Keratinocyte (primary cell): ENCODE measurements at regions not wholly inside any gene's neighbourhood (a gene's known extent, or its start where the extent isn't known, plus 50 kb on each side); places are given as distances from the start of the nearest gene placed in this dataset.

Experiments used
- DNase-seq: peaks from one replicate; pipeline ENCODE4 v3.0.0-alpha.2; 2011; ENCODE audit warnings: low read depth, missing footprints, low spot score
- FAIRE-seq: peaks from 2 replicates; lab custom pipeline; 2011; peaks lifted over from hg19 to GRCh38; lab: Jason Lieb, UNC
- H2AFZ ChIP-seq: 2 replicates; pipeline ENCODE4 v1.6.0; 2012; ENCODE audit warnings: low read length, control low read depth, inconsistent platforms; ENCODE audit not compliant: control insufficient read depth
- H3K27ac ChIP-seq: 2 replicates; pipeline ENCODE4 v1.5.1; 2011; ENCODE audit warnings: low read length; ENCODE audit not compliant: control insufficient read depth, insufficient read depth
- H3K27me3 ChIP-seq: 3 replicates; pipeline ENCODE4 v1.6.0; 2011; ENCODE audit warnings: low read length; ENCODE audit not compliant: control insufficient read depth, insufficient read depth; ENCODE audit errors: extremely low read depth
- H3K36me3 ChIP-seq, 2 experiments: 2 replicates in 1 of 2; 3 replicates in 1 of 2; pipeline ENCODE4 v1.5.1; 2011; ENCODE audit warnings: low read length in 2 of 2, mild to moderate bottlenecking in 1 of 2; ENCODE audit not compliant: control insufficient read depth in 2 of 2, insufficient read depth in 2 of 2; ENCODE audit errors: extremely low read depth in 1 of 2
- H3K4me1 ChIP-seq: 3 replicates; pipeline ENCODE4 v1.5.1; 2011; ENCODE audit warnings: low read length; ENCODE audit not compliant: control insufficient read depth, insufficient read depth; ENCODE audit errors: extremely low read depth
- H3K4me2 ChIP-seq: 3 replicates; pipeline ENCODE4 v1.6.0; 2011; ENCODE audit warnings: low read depth, low read length; ENCODE audit not compliant: control insufficient read depth, insufficient read depth; ENCODE audit errors: extremely low read depth
- H3K4me3 ChIP-seq, 3 experiments: fragments of 200-600 bp in 1 of 3; sonication (generic) in 1 of 3; 2 replicates in 2 of 3; 3 replicates in 1 of 3; pipeline ENCODE4 v1.5.1; 2011 to 2016; ENCODE audit warnings: low read length in 3 of 3, mild to moderate bottlenecking in 3 of 3, control low read depth in 2 of 3, inconsistent platforms in 1 of 3, low read depth in 1 of 3, mixed read lengths in 1 of 3, mixed run types in 1 of 3, moderate library complexity in 1 of 3; ENCODE audit not compliant: control insufficient read depth in 2 of 3, insufficient read depth in 2 of 3; ENCODE audit errors: extremely low read depth in 1 of 3
- H3K79me2 ChIP-seq: 2 replicates; pipeline ENCODE4 v1.6.0; 2012; ENCODE audit warnings: low read length; ENCODE audit not compliant: control insufficient read depth, insufficient read depth
- H3K9ac ChIP-seq: 3 replicates; pipeline ENCODE4 v1.6.0; 2011; ENCODE audit warnings: low read length; ENCODE audit not compliant: control insufficient read depth, insufficient read depth; ENCODE audit errors: extremely low read depth
- H3K9me1 ChIP-seq: 3 replicates; pipeline ENCODE4 v1.6.0; 2011; ENCODE audit warnings: low read length; ENCODE audit not compliant: control insufficient read depth, insufficient read depth; ENCODE audit errors: extremely low read depth
- H3K9me3 ChIP-seq: 2 replicates; pipeline ENCODE4 v1.5.1; 2012; ENCODE audit warnings: low read depth, low read length; ENCODE audit not compliant: control insufficient read depth
- H4K20me1 ChIP-seq: 3 replicates; pipeline ENCODE4 v1.6.0; 2011; ENCODE audit warnings: low read length; ENCODE audit not compliant: control insufficient read depth, insufficient read depth; ENCODE audit errors: extremely low read depth
- CTCF ChIP-seq, 3 experiments: IDR thresholded peaks in 1 of 3; conservative IDR thresholded peaks in 1 of 3; optimal IDR thresholded peaks in 1 of 3; 2 replicates in 2 of 3; 3 replicates in 1 of 3; pipeline versions ENCODE3 to v1.5.1; 2011; ENCODE audit warnings: low read length in 3 of 3, mild to moderate bottlenecking in 3 of 3, moderate library complexity in 2 of 3, control low read depth in 1 of 3, inconsistent platforms in 1 of 3; ENCODE audit not compliant: insufficient read depth in 2 of 3; ENCODE audit errors: extremely low read depth in 1 of 3
- EZH2 ChIP-seq: IDR thresholded peaks from one replicate; pipeline ENCODE4 v1.6.1; 2012; ENCODE audit warnings: inconsistent platforms, mild to moderate bottlenecking, low read length, moderate library complexity
- dilution Hi-C: fragments of 300-500 bp; cut with MboI; formaldehyde crosslinking; loops from one replicate; pipeline ENCODE4 v1.7.0; 2020; ENCODE audit warnings: low sequenced_read_pairs; ENCODE audit not compliant: extremely low pct_ligation_motif_present

DNA sequence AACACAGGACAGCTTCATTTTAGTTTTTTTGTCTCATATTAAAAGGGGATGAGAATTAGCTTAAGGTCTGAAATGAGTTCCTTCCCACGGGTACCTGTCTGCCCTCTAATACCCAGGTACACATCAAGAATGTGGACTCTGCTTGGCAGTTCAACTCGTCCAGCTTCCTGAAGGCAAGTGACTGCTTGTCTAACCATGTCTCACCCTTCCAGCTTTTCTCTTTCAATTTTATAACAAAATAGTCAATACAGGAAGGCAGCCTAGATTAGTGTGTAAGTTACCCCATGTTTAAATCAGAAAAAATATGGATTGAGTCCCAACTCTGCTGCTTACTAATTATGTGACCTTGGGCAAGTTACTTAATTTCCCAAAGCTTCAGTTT lies 50.5 kb upstream of the C5orf46 start:
- DNase-seq (peak; percentile 55), FAIRE-seq (no peak)
- peaks cover 25% of the 10 kb centered on the region for H3K4me1 ChIP-seq
- peak overlapping the region; percentile 39 for H3K9ac ChIP-seq
- H3K9me1 ChIP-seq: no peaks in the 10 kb centered on the region
- TF ChIP-seq EZH2 (no peak), CTCF (optimal IDR thresholded peaks at IDR 0.05 in 1 of 3, IDR thresholded peaks at IDR 0.05 in 1 of 3, conservative IDR thresholded peaks at IDR 0.05 in 1 of 3; ENCODE audit: extremely low read depth in 1 of 3, insufficient read depth in 2 of 3, low read length in 3 of 3) (no peak)
- H3K27me3 ChIP-seq: no peaks in the 10 kb centered on the region
- H3K27ac ChIP-seq: peak overlapping the region; percentile 68
- dilution Hi-C loops: no loop called here
- H3K4me2 ChIP-seq: peak overlapping the region; percentile 80
- peak overlapping the region; percentile 62 for H2AFZ ChIP-seq
- no peaks in the 10 kb centered on the region for H3K9me3 ChIP-seq
- no peaks in the 10 kb centered on the region for H3K36me3 ChIP-seq
- no peaks in the 10 kb centered on the region for H3K79me2 ChIP-seq
- peak overlapping the region in 2 of 3 experiments; percentile 13 to 38 for H3K4me3 ChIP-seq
- H4K20me1 ChIP-seq: no peaks in the 10 kb centered on the region

DNA sequence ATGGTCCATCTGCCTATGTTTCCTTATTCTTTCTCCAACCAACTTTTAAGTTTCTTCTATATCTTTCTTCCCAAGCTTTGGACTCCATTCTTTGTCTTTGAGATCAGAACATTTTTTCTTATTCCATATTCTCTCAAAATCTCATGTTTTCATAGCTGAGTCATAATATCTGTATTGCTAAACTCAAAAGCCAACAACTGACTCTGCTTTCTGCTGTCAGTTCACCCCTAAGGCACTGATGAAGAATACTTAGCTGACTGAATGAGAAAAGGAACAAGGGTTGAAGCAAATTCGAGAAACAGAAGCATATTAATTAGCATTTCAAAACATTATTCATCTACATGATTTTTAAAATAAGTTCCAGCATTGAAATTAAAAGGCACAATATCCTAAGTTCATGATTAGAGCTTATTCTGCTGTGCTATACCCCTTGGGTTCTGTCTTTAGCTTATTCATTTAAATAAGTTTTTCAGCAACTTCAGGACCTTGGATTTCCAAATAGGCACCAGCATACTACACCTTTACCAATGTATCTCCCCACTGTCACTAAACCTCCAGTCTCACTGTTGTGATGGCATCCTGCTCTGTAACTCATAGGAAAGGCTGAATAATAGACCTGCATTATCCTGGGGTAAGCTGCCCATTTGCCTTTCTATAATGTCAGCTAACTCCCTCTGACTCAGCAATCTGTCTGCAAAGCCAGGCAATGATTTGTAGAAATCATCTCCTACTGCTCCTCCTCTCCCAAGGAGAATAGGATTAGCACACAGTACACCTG lies 49.9 kb upstream of the C5orf46 start:
- H3K4me3 ChIP-seq: peak overlapping the region in 2 of 3 experiments; percentile 13 to 38

More for the DNA sequence above, 49.9 kb upstream of the C5orf46 start:
- H3K4me1 ChIP-seq: peaks cover 25% of the 10 kb centered on the region
- H3K27ac ChIP-seq: peak overlapping the region; percentile 68
- peak; percentile 74 for FAIRE-seq
- H4K20me1 ChIP-seq: no peaks in the 10 kb centered on the region
- no peaks in the 10 kb centered on the region for H3K9me1 ChIP-seq
- no peak for DNase-seq
- H3K36me3 ChIP-seq: no peaks in the 10 kb centered on the region
- dilution Hi-C loops: no loop called here
- no peak for TF ChIP-seq EZH2
- no peak for TF ChIP-seq CTCF (optimal IDR thresholded peaks at IDR 0.05 in 1 of 3, IDR thresholded peaks at IDR 0.05 in 1 of 3, conservative IDR thresholded peaks at IDR 0.05 in 1 of 3; ENCODE audit: extremely low read depth in 1 of 3, insufficient read depth in 2 of 3, low read length in 3 of 3)
- no peaks in the 10 kb centered on the region for H3K27me3 ChIP-seq
- H3K9ac ChIP-seq: peak overlapping the region; percentile 39
- H2AFZ ChIP-seq: peak overlapping the region; percentile 62
- H3K9me3 ChIP-seq: no peaks in the 10 kb centered on the region
- peak overlapping the region; percentile 80 for H3K4me2 ChIP-seq
- H3K79me2 ChIP-seq: no peaks in the 10 kb centered on the region
